ENCODE measurements at regions not wholly inside any gene's neighbourhood (a gene's known extent, or its start where the extent isn't known, plus 50 kb on each side); places are given as distances from the start of the nearest gene placed in this dataset.

DNA sequence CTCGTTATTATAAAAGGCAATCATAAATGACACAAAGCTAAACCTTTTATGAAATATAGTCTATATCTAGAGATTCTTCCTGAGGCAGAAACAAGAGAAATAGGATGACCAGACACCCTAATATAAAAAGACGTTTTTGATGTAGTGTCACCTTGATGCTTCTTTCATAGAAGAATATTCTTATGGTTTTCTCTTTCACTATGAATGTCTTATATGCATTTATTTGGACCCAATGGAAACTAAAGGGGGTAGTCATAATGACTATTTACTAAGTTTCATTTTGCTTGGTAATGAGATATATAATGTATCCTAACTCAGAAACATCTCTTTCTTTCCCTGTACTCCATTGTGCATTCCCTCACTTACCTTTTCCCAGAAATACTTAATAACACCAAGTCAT is 393.9 kb downstream of the RAP2B start:
- TF ChIP-seq, protein P1, sequence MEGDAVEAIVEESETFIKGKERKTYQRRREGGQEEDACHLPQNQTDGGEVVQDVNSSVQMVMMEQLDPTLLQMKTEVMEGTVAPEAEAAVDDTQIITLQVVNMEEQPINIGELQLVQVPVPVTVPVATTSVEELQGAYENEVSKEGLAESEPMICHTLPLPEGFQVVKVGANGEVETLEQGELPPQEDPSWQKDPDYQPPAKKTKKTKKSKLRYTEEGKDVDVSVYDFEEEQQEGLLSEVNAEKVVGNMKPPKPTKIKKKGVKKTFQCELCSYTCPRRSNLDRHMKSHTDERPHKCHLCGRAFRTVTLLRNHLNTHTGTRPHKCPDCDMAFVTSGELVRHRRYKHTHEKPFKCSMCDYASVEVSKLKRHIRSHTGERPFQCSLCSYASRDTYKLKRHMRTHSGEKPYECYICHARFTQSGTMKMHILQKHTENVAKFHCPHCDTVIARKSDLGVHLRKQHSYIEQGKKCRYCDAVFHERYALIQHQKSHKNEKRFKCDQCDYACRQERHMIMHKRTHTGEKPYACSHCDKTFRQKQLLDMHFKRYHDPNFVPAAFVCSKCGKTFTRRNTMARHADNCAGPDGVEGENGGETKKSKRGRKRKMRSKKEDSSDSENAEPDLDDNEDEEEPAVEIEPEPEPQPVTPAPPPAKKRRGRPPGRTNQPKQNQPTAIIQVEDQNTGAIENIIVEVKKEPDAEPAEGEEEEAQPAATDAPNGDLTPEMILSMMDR (conservative IDR thresholded peaks at IDR 0.05; ENCODE audit: low read depth, low read length), result no peak
- TF ChIP-seq EZH2 (IDR thresholded peaks at IDR 0.05; ENCODE audit: borderline replicate concordance, low read depth, low read length, poor library complexity, severe bottlenecking), result no peak
